Inflammatory macrophage (primary cell): ENCODE measurements at regions not wholly inside any gene's neighbourhood (a gene's known extent, or its start where the extent isn't known, plus 50 kb on each side); places are given as distances from the start of the nearest gene placed in this dataset.

Experiments used
- DNase-seq, 2 donors: peaks; one replicate each; pipeline ENCODE4 v3.0.0-alpha.2; 2020 to 2022

- DNase-seq = no peak
Measured at GRCh38 chr2:18645315-18645714, 55.9 kb upstream of the NT5C1B start.

DNA sequence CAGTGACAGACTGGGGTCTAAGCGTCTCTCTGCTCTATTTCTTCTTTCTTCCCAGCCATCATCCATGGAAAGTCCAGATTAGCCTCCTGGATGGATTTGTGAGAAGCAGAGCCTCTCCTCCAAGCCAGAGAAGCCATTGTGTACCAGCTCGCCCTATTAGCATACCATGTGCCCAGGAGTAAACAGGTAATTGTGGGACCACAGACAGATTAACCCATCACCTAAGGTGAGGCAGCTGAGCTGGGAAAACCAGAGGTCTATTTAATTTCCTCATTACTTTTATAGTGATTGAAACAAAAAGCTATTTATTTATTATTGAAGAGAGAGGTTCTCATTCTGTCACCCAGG lies 54.7 kb upstream of the NT5C1B start:
- no peak for DNase-seq

GRCh38 chr2:18643326-18644114 lies 54.2 kb upstream of the NT5C1B start:
- DNase-seq = no peak

- no peak for DNase-seq
Measured at GRCh38 chr2:18641823-18642222, 52.5 kb upstream of the NT5C1B start.

GRCh38 chr2:18639756-18640453 lies 50.5 kb upstream of the NT5C1B start:
- DNase-seq = no peak
